Mammary epithelial cell (primary cell): ENCODE measurements at regions not wholly inside any gene's neighbourhood (a gene's known extent, or its start where the extent isn't known, plus 50 kb on each side); places are given as distances from the start of the nearest gene placed in this dataset.
"Not testable (repeated sequence)": the region's sequence is repeated elsewhere in the genome, so short reads cannot be mapped to it uniquely, and the experiment has no call there.

Experiments
- CTCF ChIP-seq, 2 donors: IDR thresholded peaks in 1 of 2; conservative IDR thresholded peaks in 1 of 2; 2 replicates each; pipeline ENCODE4 v1.5.1; 2011 to 2012; ENCODE audit warnings: inconsistent platforms in 2 of 2, low read length in 2 of 2, mild to moderate bottlenecking in 2 of 2, control low read depth in 1 of 2, low read depth in 1 of 2; ENCODE audit not compliant: insufficient read depth in 1 of 2; ENCODE audit errors: extremely low read depth in 1 of 2
- EZH2 ChIP-seq: IDR thresholded peaks from 2 replicates; pipeline ENCODE4 v1.6.1; 2012; ENCODE audit warnings: low read length, inconsistent platforms, borderline replicate concordance

GRCh38 chr12:8377756-8378155 lies 78.0 kb upstream of the CLEC6A start:
- TF ChIP-seq EZH2; CTCF (conservative IDR thresholded peaks at IDR 0.05 in 1 of 2, IDR thresholded peaks at IDR 0.05 in 1 of 2; ENCODE audit: extremely low read depth in 1 of 2, insufficient read depth in 1 of 2, low read depth in 1 of 2, low read length in 2 of 2): not testable (repeated sequence)
